ENCODE measurements at regions not wholly inside any gene's neighbourhood (a gene's known extent, or its start where the extent isn't known, plus 50 kb on each side); places are given as distances from the start of the nearest gene placed in this dataset.

DNA sequence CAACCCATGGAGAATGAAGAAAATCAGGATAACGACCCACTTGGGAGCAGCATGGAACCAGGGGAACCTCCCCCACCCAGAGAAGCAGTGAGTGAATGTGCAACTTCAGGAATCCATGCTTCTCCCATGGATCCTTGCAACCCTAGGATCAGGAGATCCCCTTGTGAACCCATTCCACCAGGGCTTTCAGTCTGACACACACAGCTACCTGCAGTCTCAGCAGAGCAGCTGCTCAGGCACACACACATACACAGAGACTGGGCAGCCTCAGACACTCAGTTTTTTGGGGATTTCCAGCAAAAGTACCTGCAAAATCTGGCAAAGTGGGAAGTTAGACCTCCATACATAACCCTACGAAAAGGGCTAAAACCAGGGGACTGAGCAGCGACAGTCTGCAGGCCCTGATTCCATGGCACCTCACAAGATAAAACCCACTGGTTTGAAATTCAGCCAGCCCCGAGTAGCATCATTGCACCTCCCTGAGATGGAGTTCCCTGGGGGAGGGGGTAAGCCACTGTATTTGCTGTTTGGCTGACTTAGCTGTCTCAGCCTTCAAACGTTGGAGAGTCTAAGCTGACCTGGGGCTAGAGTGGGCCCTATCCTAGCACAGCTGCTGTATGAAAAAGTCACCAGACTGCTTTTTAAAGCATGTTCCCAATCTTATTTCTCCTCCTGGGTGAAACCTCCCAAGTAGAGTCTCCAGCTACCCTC is 737.5 kb upstream of the NDST4 start:
- DNase-seq (ENCODE audit: low read depth in 4 of 4, low spot score in 3 of 4), result no peak

DNA sequence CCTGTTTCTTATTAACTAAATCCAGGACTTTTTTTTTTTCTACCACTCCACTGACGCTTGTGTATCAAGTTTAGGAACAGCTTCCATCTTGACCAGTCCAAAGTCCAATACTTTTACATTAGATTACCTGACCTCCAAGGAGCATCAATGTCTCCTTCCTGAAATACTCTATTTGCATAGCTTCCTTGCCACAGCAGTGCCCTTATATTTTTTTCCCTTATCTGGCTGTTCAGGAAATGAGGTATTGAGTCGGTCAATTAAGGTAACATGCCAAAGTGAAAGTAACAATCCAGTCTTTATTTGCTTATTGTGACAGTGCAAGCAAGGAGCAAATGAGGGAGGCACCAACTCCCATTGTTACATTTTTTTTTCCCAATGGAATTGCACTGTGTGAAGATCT is 730.8 kb upstream of the NDST4 start:
- no peak for DNase-seq (ENCODE audit: low read depth in 4 of 4, low spot score in 3 of 4)

DNA sequence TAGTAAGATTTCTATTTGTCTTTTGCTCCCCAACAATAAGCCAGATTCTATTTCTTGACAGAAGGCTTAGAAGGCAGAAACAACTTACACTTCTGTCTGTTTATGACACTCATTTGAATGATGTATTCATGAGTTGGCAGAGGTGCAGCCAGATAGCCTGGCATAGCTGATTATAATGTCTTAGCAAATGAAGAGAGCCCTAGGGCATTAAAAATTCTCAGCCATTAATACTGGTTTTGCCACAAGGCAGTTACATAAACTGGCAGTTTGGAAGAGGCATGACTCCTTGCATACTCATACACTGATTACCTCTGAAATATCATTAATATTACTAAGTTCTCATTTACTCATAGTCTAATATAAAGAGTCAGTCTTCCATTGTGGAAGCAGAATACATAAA is 728.5 kb upstream of the NDST4 start:
- no peak for DNase-seq (ENCODE audit: low read depth in 4 of 4, low spot score in 3 of 4)

DNA sequence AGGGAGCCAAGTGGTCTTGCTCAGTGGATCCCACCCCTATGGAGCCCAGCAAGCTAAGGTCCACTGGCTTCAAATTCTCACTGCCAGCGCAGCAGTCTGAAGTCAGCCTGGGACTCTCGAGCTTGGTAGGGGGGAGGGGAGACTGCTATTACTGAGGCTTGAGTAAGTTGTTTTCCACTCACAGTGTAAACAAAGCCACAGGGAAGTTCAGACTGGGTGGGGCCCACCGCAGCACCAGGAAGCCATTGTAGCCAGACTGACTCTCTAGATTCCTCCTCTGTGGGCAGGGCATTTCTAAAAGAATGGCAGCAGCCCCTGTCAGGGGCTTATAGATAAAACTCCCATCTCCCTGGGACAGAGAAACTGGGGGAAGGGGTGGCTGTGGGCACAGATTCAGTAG is 721.0 kb upstream of the NDST4 start:
- no peak for DNase-seq (ENCODE audit: low read depth in 4 of 4, low spot score in 3 of 4)

DNA sequence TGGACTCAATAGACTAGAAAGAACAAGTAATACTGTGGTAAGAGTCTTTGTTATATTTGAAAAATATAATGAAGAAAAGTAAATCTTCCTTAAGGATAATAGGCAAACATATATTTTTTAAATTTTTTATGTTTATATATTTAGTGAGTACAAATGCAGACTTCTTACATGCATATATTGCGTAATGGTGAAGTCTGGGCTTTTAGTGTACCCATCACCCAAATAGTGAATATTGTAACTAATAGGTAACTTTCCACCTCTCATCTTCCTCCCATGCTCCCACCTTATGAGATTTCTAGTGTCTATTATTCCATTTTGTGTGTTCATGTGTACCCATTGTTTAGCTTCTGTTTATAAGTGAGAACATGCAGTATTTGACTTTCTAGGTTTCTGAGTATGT is 711.2 kb upstream of the NDST4 start:
- no peak for DNase-seq (ENCODE audit: low read depth in 4 of 4, low spot score in 3 of 4)

DNA sequence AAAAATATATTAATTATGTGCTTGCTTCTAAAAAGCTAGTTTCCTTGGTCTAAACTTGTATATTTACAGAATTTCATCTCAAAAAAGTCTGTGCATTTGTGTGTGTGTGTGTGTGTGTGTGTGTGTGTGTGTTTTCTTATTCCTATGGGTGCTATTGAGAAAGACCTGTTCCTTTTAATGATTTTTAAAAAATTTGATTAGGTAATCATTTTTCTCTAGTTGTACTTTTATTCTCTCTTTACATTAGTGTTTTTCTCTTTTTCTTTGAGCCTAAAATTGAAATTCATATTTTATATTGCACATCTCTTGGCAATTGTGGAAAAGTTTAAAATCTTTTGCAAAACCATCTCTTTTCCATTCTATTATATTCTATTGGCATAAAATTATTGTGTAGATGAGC is 690.4 kb upstream of the NDST4 start:
- DNase-seq (ENCODE audit: low read depth in 4 of 4, low spot score in 3 of 4), result no peak

DNA sequence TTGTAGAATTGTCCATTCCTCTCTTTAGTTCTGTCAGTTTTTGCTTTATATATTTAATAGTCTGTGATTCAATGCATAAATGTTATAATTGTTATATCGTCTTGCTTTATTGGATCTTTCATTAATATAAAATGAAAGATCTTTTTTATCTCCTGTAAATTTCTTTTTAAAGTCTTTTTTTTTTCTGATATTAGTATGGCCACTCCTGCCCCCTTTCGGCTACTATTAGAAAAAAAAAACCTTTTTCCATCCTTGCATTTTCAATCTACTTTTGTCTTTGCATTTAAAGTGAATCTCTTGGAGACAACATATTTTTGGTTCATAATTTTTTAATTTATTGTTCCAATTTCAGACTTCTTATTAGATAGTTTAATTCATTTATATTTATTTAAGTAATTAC is 677.4 kb upstream of the NDST4 start:
- no peak for DNase-seq (ENCODE audit: low read depth in 4 of 4, low spot score in 3 of 4)

DNA sequence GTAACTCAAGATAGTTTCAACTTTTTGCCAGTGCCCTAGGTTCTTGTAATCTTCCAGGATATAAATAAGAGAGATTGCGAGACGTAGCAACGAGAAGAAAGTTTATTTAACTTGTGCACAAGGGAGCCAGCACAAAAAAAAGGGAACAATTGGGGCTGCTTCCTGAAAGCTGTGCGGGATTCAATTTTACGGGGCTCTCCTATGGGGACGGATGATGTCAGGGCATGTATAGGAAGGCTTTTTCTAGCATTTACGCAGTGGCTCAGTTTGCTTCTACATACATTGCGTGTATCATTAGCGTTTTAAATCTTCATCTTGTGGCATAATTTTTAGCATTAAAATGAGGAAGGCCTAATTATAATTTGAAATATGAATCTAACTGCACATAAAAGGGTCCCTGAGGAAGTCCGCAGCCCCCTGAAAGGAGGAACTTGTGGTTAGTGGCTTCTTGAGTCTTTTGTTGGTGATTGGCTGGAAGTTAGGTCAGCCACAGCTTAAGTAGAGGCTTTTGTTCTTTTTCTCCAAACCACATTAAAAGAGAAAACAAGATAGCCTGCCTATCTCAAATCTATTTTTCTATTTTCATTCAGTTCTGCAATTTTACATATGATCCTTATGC is 668.2 kb upstream of the NDST4 start:
- no peak for DNase-seq (ENCODE audit: low read depth in 4 of 4, low spot score in 3 of 4)

DNA sequence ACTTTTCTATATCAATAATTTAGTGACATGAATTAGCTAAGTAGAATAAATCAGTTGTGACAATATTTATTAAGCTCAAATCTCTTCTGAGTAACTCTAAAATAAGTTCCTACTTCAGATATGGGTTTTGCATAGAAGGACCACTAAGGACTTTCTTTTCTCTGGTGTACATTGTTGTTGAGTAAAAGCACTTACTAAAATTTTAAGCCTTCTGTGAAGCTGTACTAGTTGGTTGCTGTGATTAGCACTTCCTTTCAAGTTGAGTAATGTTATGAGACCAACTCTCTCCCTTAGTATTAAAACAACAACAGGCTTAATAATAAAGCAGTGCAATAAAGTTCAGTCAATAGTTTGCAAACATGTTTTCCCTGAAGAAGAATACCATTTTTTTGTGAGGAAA is 667.4 kb upstream of the NDST4 start:
- DNase-seq (ENCODE audit: low read depth in 4 of 4, low spot score in 3 of 4), result no peak

DNA sequence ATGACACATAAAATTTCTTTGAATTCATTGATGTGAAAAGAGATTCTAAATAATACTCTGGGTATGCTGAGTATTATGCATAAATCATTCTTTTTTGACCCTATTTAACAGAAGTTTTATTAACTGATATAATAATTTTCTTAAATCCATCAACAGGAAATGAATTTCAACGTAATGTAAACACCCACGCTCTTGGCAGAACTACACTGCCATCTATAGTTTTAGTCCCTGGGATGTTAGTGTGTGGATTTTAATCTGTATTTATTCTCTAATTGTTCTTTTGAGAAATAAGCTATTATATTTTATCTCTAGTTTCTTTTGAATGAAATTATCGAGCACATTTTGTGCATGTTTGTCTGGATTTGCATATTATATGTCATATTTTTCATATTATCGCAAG is 666.8 kb upstream of the NDST4 start:
- no peak for DNase-seq (ENCODE audit: low read depth in 4 of 4, low spot score in 3 of 4)

DNA sequence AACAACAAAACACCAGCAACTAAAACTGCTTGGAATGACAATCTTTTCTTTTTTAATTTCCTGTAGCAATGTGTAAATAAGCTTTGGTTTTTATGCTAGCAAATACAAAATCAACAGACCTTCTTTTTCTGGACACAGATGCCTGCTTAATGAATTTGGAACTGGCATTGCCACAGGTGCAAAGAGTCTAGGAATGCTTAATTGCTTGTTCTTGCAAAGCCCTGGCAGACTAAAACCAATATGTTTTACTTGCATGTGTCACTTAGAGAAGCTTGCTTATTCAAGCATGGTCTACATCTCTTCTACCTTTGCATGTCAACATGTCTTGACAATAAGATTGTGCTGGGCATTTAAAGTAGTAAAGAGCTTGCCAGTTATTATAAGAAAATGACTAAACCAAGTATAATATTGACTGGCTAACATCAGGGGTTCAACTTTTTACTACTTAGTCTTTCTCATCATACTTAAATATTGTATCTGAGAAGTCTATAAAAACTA is 656.7 kb upstream of the NDST4 start:
- no peak for DNase-seq (ENCODE audit: low read depth in 4 of 4, low spot score in 3 of 4)

DNA sequence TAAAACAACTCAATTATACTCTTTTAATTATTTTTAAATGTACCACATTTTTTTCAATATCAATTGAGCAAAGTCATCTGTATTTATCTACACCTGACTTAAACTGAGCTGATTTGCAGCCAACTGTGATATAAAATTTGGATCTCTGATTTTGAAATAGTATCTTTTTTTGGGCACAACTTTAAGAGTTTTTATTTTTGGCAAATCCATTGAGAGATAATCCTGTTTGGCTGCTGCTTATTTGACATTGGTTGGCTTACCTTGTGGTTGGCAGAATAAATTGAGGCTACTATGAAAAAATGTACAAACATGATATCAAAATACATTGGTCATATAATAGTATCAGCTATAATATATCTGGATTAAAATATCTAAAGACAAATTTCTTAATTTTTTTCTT is 656.0 kb upstream of the NDST4 start:
- DNase-seq (ENCODE audit: low read depth in 4 of 4, low spot score in 3 of 4), result no peak

DNA sequence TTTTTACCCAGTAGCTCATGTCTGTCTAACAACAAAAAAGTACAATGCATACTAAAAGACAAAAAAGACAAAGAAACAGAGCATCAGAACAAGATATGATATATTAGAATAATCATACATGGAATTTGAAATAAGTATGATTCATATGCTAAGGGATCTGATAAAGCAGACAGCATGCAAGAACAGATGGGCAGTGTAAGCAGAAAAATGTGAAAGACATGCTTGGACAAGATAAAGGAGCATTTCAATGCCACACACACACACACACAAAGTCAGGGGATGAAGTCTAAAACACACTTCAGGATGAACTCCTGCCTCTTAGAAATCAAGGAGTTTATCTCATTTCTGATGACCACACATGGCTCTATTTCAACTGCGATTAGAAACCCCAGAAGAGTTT is 649.6 kb upstream of the NDST4 start:
- DNase-seq (ENCODE audit: low read depth in 4 of 4, low spot score in 3 of 4), result no peak

DNA sequence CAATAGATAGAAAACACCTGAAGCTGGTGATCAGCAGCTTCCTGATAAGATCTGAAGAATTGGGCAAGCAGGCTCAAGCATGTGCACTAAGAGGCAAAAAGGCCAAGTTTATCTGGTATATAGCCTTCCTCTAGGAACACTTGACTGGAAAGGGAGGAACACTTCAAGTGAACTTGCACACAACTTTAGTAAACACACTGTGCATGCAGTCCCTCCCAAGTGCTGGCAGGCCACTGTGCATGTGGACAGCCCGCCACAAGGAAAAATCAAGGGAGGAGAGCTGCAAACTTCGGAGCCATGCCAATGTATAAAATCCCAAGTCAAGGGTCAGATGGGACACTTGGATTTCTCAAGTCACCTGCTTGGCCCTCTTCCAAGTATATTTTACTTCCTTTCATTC is 645.8 kb upstream of the NDST4 start:
- DNase-seq (ENCODE audit: low read depth in 4 of 4, low spot score in 3 of 4), result no peak

DNA sequence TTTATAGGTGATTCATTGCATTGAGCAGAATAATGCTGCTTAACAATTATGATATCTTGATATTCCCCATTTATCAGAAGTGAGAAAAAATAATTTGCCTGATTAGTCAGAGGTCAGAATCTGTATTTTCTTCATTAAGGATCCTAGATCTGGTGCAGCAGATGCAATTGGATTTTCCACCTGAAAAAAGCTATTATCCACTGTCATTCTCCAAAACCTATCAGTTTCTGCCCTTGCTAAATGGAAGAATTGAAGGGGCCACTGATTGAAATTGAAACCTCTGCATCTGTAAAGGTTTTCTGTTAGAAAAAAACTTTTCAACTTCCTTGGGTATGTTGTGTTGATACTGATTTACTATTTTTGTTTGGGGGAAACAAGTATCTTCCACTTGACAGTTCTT is 636.0 kb upstream of the NDST4 start:
- DNase-seq (ENCODE audit: low read depth in 4 of 4, low spot score in 3 of 4), result no peak

DNA sequence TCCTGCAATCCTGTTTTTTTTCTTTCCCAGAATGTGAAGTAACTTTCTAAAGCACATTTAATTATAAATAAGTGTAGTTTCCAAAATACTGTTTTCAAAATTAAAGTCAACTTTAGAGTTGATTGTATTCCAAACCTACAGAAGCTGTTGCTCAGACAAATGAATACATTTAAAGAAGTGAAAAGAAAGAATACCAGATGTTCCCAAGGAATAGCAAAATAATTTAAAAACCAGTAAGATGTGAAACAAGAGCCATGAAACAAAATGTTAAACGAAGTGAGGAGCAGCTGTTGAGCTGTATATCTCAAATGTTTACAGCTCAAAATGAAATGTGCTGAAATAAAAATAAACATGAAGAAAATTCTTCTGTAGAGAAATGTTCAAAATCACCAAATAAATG is 627.4 kb upstream of the NDST4 start:
- no peak for DNase-seq (ENCODE audit: low read depth in 4 of 4, low spot score in 3 of 4)

DNA sequence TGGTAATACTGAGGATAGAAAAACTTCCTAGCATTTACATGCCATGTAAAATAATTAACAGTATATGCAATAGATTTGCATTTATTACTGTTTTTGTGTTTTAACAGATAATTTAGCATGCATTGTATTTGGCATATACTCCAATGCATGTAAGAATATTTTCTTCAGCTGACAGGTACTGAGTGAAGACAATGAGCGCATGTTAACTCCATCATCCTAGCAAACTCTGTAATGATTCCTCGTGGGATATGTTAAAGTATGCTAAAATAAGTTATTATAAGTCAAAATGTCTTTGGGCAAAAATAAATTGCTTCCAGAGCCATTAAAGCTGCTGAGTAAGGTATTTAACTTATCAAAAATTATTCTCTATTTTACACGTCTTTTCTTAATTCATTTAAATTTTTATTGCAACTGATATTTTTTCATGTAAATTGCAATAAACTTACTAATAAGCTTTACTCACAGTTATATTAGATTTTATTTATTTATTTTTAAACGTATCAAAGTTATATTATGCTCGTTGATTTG is 616.4 kb upstream of the NDST4 start:
- DNase-seq (ENCODE audit: low read depth in 4 of 4, low spot score in 3 of 4), result no peak

DNA sequence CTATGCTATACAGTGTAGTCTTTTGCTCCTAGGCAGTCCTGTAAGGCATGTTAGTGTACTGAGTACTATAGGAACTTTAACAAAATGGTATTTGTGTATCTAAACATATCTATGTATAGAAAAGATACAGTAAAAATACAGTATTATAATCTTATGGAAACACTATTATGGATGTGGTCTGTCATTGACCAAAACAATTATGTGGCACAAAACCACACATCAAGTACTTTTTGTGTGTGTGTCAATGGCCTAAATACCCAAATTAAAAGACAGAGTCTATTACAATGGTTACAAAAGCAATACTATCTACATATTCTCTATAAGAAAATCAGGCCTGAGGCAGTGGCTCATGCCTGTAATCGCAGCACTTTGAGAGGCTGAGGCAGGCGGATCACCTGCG is 610.2 kb upstream of the NDST4 start:
- no peak for DNase-seq (ENCODE audit: low read depth in 4 of 4, low spot score in 3 of 4)

DNA sequence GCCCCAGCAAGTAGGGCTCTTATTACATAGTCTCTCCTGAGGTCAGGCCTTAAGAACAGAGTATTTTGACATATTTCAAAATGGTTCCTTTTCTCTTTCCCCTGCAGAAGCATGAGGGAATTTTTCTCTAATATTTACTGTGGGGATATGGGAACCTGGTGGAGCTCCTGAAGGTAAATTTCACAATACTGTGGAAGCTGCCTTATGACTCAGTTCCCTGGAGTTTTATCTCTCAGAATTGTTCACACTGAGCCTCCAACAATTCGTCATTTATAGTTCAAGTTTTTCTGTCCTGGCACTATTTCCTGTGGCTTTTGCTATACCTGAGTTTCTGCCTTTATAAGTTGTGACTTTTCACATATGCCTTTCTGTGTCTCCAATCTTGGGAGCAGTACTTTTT is 607.2 kb upstream of the NDST4 start:
- DNase-seq (ENCODE audit: low read depth in 4 of 4, low spot score in 3 of 4), result no peak

DNA sequence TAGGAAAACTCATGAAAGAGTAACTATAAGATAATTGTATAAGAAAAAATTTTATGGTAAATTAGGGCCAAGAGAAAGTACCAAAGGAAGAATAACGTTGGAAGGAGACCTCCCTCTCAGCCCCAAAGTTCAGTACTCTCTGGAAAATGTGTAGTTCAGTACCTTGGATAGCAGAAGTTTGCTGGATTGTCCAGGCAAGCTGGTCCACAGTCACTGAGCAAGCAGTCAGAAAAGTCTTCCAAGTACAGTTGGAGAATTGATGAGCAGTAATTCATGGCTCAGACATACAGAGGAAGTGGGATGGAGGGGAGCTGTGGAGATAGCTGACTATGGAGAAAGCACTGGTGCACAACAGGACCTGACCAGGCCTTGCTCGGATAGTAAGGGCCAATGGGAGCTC is 598.2 kb upstream of the NDST4 start:
- DNase-seq (ENCODE audit: low read depth in 4 of 4, low spot score in 3 of 4), result peak in 2 of 4 donors; percentile 3

DNA sequence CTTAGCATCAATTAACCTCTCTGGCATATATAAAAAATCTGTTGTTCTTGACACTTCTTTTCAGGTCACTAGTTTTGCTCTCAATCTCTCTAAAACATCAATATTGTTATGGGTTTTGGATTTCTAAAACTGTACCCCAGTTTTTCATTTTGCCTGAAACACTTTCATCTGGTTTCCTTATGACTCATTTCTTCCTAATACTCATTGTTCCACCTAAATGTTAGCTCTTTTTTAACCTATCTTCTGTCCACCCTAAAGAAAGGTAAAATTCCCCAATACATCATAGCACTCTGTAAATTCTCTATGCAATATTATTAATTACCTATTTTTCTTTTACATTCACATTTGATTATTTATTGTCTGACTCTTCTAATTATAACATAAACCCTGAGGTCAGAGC is 575.5 kb upstream of the NDST4 start:
- DNase-seq (ENCODE audit: low read depth in 4 of 4, low spot score in 3 of 4), result no peak

DNA sequence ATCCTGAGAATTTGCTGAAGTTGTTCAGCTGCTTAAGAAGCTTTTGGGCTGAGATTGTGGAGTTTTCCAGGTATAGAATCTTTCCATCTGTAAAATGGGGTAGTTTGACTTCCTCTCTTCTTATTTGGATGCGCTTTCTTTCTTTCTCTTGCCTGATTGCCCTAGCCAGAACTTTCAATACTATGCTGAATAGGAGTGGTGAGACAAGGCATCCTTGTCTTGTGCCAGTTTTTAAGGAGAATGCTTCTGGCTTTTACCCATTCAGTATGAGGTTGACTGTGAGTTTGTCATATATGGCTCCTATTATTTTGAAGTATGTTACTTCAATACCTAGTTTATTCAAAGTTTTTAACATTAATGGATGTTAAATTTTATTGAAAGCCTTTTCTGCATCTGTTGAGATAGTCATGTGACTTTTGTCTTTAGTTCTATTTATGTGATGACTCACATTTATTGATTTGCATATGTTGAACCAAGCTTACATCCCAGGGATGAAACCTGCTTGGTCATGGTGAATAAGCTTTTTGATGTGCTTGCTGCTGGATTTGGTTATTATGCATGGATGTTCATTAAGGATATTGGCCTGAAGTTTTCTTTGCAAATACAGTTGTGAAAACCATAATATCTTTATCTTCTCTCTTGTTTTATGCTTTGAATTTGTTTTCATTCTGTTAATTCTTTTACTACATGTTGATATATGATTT is 573.8 kb upstream of the NDST4 start:
- DNase-seq (ENCODE audit: low read depth in 4 of 4, low spot score in 3 of 4), result no peak

All from right renal pelvis (tissue), 4 donors.